ENCODE measurements at regions not wholly inside any gene's neighbourhood (a gene's known extent, or its start where the extent isn't known, plus 50 kb on each side); places are given as distances from the start of the nearest gene placed in this dataset.

- DNase-seq: no peak
Observed at GRCh38 chr5:82349652-82350051, 71.5 kb upstream of the RPS23 start.

- DNase-seq: no peak
Observed at GRCh38 chr5:82348784-82349425, 70.8 kb upstream of the RPS23 start.

DNA sequence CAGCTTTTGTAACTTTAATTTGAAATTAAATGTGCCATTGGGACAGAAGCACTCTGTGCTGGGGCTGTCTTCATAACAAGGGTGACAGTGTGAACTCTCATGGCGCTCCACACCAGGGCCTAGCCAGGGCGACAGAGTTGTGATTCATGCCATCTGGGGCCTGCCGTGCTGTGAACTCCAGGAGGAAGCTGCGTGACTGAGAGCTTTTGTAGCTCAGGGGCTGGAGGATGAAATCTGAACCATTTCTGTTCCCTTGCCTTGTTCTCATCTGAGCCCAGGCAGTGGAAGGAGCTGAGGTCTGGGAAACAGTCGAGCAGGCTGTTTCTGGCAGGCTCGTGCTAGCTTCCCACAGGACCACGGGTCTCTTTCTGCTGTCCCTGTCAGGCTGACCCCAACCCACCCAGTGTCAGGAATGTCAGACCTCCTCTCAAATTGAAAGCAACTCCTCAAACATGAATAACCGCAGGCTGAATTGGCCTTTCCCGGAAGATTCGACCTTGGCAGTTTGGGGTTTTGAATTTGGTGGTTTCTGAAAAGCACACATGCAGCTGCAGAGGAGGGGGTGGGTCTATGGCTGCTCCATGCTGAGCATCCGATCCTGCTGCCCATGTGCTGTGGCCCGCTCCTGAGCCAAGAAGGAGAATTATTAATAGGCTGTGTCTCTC is 69.2 kb upstream of the RPS23 start:
- no peak for DNase-seq

- DNase-seq: no peak
Observed at GRCh38 chr5:82346399-82347165, 68.4 kb upstream of the RPS23 start.

DNA sequence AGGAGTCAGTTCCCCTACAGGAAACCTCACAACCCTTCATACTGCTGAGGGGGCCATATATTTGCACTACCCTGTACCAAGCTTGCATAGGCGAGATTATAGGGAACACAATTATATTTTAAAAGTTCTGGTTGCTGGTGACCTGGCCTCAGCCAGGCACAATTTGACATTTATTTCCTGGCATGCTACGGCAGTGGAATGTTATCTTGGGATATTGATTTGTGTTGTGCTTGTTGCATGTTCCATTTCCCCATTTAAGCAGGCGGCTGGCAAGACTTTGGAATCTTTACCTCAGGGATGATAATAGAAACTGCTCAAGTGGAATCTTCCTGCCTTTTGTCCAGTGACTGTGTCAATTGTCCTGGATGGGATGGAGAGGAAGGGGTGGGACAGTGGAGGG is 67.0 kb upstream of the RPS23 start:
- DNase-seq: no peak

- no peak for DNase-seq
Observed at GRCh38 chr5:82341325-82341724, 63.2 kb upstream of the RPS23 start.

GRCh38 chr5:82340799-82341198 is 62.6 kb upstream of the RPS23 start:
- no peak for DNase-seq

DNA sequence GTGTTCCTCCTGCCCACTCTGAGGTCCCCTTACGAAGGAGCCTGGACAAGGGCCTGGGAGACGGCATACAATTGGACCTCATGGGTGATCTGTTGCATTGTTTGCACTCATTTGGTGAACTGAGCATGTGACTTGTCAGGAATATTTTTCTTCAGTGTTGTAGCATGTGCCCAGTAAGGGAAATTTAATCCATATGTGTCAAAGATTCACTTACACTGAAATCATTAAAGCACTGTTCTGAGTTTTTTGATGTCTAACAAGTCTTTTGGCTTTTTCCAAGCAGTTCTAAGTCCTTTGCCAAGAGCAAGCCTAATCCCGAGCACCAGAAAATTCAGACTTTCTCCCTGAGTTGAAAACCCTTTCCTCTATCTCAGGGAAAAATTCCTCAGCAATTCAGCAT is 61.6 kb upstream of the RPS23 start:
- DNase-seq: no peak

DNA sequence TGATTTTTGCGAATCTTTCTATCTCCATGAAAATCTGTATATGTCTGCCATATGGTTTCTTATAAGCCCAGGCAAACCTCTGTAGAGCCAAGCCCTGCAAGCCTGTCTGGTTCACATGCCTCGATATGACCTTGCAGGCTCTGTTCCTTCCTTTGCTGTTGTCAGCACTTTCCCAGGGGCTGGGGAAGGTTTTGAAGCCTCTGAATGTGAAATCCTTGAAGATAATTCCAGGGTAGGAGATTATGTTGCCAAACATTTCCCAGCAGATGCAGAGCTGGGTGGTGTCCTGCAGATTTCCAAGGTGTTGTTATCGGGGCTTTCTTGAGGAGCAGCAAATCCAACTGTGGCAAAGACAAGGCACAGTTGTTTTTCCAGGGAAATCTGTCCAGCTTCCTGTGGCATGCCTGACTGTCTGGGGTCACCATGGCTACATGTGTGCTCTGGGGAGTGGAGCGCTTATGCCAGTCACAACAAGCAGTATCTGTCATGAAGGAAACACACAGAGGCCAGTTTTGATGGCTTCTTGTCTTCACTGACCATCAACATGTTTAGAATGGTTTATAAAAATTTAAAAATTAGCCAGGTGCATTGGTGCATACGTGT is 60.7 kb upstream of the RPS23 start:
- DNase-seq: no peak

- DNase-seq: no peak
Observed at GRCh38 chr5:82336959-82337351, 58.8 kb upstream of the RPS23 start.

DNA sequence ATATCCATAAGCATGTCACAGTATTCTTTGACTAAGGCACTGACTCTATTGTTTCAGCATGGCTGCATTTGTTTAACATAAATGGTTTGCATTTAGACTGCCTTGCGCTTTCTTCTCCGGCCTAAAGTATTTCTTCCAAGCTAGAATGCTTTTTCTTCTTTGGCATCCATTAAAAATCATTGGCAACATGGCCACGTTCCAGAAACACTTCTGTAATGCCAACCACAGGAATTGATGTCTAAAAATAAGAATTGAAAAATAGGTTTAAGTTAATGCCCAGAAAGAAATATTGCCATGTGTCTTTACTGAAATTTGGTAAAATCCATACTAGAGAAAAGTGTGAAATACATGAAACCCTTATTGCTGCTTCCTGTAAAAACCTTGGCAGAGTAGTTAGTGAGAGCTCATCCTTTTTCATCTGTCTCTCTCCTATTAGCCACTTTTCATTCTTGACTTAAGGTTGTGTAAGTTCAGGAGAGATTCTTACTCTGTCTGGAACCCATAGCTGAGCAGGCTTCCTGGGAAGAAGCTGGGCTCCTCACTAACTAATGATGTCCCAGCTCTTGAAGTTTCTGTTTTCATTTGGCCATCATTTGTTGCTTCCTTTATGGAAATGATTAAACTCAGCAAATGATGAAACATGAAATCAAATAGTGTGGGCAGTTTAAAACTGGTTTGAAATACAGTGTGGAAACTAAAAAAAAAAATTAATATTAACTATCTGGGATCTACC is 58.2 kb upstream of the RPS23 start:
- DNase-seq: no peak

GRCh38 chr5:82335806-82336205 is 57.7 kb upstream of the RPS23 start:
- DNase-seq: no peak

DNA sequence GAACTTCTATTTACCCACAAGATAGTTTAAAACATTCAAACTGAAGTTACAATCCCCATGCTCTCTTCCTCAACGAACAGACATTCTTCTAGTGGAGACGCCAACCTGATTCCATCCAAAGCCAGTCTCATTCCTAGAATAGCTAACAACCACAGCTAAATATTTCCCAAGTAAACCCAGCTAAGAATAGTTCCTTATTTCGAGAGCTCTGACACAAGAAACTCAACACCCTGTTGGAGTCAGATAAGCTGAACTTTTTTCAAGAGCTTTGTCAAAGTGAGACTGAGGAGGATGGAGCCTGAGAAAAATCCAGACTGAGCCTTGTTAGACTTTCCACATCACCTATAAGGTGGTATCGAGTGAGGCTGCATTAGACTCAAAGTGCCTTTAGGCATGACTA is 56.7 kb upstream of the RPS23 start:
- DNase-seq: no peak

DNA sequence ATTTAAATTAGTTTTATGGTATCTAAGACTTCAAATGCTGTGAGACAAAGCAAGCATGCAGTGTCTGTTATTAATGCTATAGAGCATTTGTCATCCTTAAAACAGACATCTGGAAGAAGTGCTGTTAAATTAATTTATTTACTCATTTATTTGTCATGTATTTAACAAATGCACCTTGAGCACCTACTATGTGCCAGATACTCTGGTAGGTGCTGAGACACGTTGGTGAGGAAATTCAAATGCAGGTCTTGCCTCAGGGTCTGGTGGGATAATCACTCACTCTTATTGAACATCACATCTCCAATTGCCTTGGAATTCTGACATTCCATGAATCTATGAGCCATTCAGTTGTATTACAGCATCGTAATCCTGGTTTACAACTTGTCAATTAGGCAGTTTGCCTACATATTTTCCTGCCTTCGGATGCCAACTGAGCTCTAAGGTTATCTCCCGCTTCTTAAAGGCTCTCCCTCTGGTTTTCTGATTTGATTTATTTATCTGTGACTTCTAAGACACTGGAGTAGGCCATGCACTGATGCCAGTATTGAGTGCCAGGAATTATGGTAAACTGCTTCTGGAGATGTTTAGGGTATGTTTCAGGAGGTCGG is 56.0 kb upstream of the RPS23 start:
- DNase-seq: no peak

GRCh38 chr5:82332886-82333615 is 54.9 kb upstream of the RPS23 start:
- no peak for DNase-seq

GRCh38 chr5:82332064-82332855 is 54.1 kb upstream of the RPS23 start:
- DNase-seq: no peak

DNA sequence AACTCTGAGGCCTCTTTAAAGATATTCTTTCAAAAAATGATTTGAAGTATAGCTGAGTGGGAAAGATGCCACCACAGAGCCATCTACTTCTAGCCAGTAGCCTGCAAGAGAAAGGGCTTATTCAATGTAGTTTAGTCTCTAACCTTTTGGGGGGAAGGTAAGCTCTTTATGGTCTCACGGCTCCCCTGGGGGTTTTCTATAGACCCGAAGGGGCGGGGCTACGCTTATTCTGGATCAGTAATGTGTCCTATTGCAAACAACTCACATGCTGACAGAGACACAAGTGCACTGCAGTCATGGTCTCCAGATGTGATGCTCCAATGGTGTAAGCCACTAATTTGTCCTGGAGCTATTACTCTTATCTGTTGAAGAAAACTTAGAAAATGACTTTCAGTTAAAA is 53.4 kb upstream of the RPS23 start:
- no peak for DNase-seq

- DNase-seq: no peak
Observed at GRCh38 chr5:82330530-82331270, 52.5 kb upstream of the RPS23 start.

DNA sequence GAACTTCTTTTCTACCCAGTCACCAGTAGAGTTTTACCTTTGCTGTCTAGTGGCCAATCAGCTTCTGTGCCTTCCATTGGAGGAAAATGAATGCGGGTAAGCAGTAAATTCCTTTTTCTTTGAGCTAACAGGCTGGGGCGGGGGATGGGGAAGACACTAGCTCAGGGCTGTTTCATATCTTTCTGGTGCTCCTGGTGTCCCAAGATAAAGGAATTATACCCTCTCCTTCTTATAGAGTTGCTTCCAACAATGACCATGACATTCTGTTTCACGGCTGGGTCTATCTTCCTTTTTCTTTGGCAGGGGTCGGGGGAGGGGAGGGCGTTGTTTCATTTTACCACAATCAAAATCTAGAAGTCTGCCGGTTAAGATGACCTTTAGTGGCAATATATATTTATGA is 51.2 kb upstream of the RPS23 start:
- no peak for DNase-seq

All from cerebellar nuclear complex (tissue), 1 donor.